ENCODE measurements at regions not wholly inside any gene's neighbourhood (a gene's known extent, or its start where the extent isn't known, plus 50 kb on each side); places are given as distances from the start of the nearest gene placed in this dataset.
"Not testable (repeated sequence)": the region's sequence is repeated elsewhere in the genome, so short reads cannot be mapped to it uniquely, and the experiment has no call there.

- Mint-ChIP-seq H3K27ac (ENCODE audit: low read depth, unreplicated experiment) (no peak overlapping the region), H3K27me3 (ENCODE audit: insufficient read depth, unreplicated experiment) (no peaks in the 10 kb centered on the region), H3K9me3 (ENCODE audit: unreplicated experiment) (peaks cover 10% of the 10 kb centered on the region), H3K4me1 (ENCODE audit: insufficient read depth, unreplicated experiment) (no peaks in the 10 kb centered on the region), H3K4me3 (ENCODE audit: unreplicated experiment) (no peak overlapping the region), H3K36me3 (ENCODE audit: insufficient read depth, unreplicated experiment) (no peaks in the 10 kb centered on the region)
- no TSS peak for BruUV-seq (replicated peaks)
- POLR2A ChIA-PET, result no interaction called here
- CTCF ChIA-PET, result no interaction called here
- intact Hi-C loops (cut with micrococcal nuclease), result no loop called here
- TF ChIP-seq CTCF (IDR thresholded peaks at IDR 0.05; ENCODE audit: unreplicated experiment), result no peak
- DNase-seq (ENCODE audit: unreplicated experiment), result no peak
Measured at GRCh38 chr16:46428108-46429061, 192.8 kb downstream of the SHCBP1 start.

GRCh38 chr16:46427340-46428107, 193.7 kb downstream of the SHCBP1 start:
- Mint-ChIP-seq H3K9me3 (ENCODE audit: unreplicated experiment) (peaks cover 18% of the 10 kb centered on the region), H3K36me3 (ENCODE audit: insufficient read depth, unreplicated experiment) (no peaks in the 10 kb centered on the region), H3K27ac (ENCODE audit: low read depth, unreplicated experiment) (no peak overlapping the region), H3K27me3 (ENCODE audit: insufficient read depth, unreplicated experiment) (no peaks in the 10 kb centered on the region), H3K4me1 (ENCODE audit: insufficient read depth, unreplicated experiment) (no peaks in the 10 kb centered on the region), H3K4me3 (ENCODE audit: unreplicated experiment) (no peak overlapping the region)
- no peak for TF ChIP-seq CTCF (IDR thresholded peaks at IDR 0.05; ENCODE audit: unreplicated experiment)
- ChIA-PET CTCF (no interaction called here), POLR2A (no interaction called here)
- intact Hi-C loops (cut with micrococcal nuclease), result no loop called here
- no peak for DNase-seq (ENCODE audit: unreplicated experiment)
- no TSS peak for BruUV-seq (replicated peaks)

GRCh38 chr16:46426336-46426735, 194.8 kb downstream of the SHCBP1 start:
- Mint-ChIP-seq H3K36me3 (ENCODE audit: insufficient read depth, unreplicated experiment) (no peaks in the 10 kb centered on the region), H3K9me3 (ENCODE audit: unreplicated experiment) (peaks cover 28% of the 10 kb centered on the region), H3K27me3 (ENCODE audit: insufficient read depth, unreplicated experiment) (no peaks in the 10 kb centered on the region), H3K4me3 (ENCODE audit: unreplicated experiment) (no peak overlapping the region), H3K4me1 (ENCODE audit: insufficient read depth, unreplicated experiment) (no peaks in the 10 kb centered on the region), H3K27ac (ENCODE audit: low read depth, unreplicated experiment) (no peak overlapping the region)
- POLR2A ChIA-PET, result no interaction called here
- no peak for TF ChIP-seq CTCF (IDR thresholded peaks at IDR 0.05; ENCODE audit: unreplicated experiment)
- DNase-seq (ENCODE audit: unreplicated experiment), result no peak
- intact Hi-C loops (cut with micrococcal nuclease), result no loop called here
- BruUV-seq (replicated peaks), result no TSS peak
- CTCF ChIA-PET, result no interaction called here

- Mint-ChIP-seq H3K27ac (ENCODE audit: low read depth, unreplicated experiment) (no peak overlapping the region), H3K27me3 (ENCODE audit: insufficient read depth, unreplicated experiment) (no peaks in the 10 kb centered on the region), H3K4me3 (ENCODE audit: unreplicated experiment) (no peak overlapping the region), H3K4me1 (ENCODE audit: insufficient read depth, unreplicated experiment) (no peaks in the 10 kb centered on the region), H3K36me3 (ENCODE audit: insufficient read depth, unreplicated experiment) (no peaks in the 10 kb centered on the region), H3K9me3 (ENCODE audit: unreplicated experiment) (peaks cover 9% of the 10 kb centered on the region)
- ChIA-PET CTCF (no interaction called here), POLR2A (no interaction called here)
- TF ChIP-seq CTCF (IDR thresholded peaks at IDR 0.05; ENCODE audit: unreplicated experiment), result no peak
- no TSS peak for BruUV-seq (replicated peaks)
- no peak for DNase-seq (ENCODE audit: unreplicated experiment)
- intact Hi-C loops (cut with micrococcal nuclease), result no loop called here
Measured at GRCh38 chr16:46404028-46404427, 217.2 kb downstream of the SHCBP1 start.

GRCh38 chr16:46398559-46398958, 222.6 kb downstream of the SHCBP1 start:
- intact Hi-C loops (cut with micrococcal nuclease); BruUV-seq (replicated peaks); DNase-seq (ENCODE audit: unreplicated experiment); H3K9me3 Mint-ChIP-seq (ENCODE audit: unreplicated experiment); H3K27me3 Mint-ChIP-seq (ENCODE audit: insufficient read depth, unreplicated experiment); H3K36me3 Mint-ChIP-seq (ENCODE audit: insufficient read depth, unreplicated experiment); POLR2A ChIA-PET; H3K4me3 Mint-ChIP-seq (ENCODE audit: unreplicated experiment); CTCF ChIA-PET; H3K27ac Mint-ChIP-seq (ENCODE audit: low read depth, unreplicated experiment); H3K4me1 Mint-ChIP-seq (ENCODE audit: insufficient read depth, unreplicated experiment): not testable (repeated sequence)

GRCh38 chr16:46396883-46397270, 224.3 kb downstream of the SHCBP1 start:
- POLR2A ChIA-PET; H3K27me3 Mint-ChIP-seq (ENCODE audit: insufficient read depth, unreplicated experiment): not testable (repeated sequence)

More at GRCh38 chr16:46396883-46397270, 224.3 kb downstream of the SHCBP1 start:
- H3K4me3 Mint-ChIP-seq (ENCODE audit: unreplicated experiment); BruUV-seq (replicated peaks); H3K9me3 Mint-ChIP-seq (ENCODE audit: unreplicated experiment); H3K36me3 Mint-ChIP-seq (ENCODE audit: insufficient read depth, unreplicated experiment); H3K27ac Mint-ChIP-seq (ENCODE audit: low read depth, unreplicated experiment); DNase-seq (ENCODE audit: unreplicated experiment); CTCF ChIA-PET; intact Hi-C loops (cut with micrococcal nuclease); H3K4me1 Mint-ChIP-seq (ENCODE audit: insufficient read depth, unreplicated experiment): not testable (repeated sequence)

Data from MCF 10A (cell line).